A673 (cell line): ENCODE measurements at regions not wholly inside any gene's neighbourhood (a gene's known extent, or its start where the extent isn't known, plus 50 kb on each side); places are given as distances from the start of the nearest gene placed in this dataset.

Experiments
- BruUV-seq: library from RNA; stranded (reverse); fragments of 400-500 nt; replicated peaks from 2 replicates; lab custom pipeline; 2021; lab: Mats Ljungman, UMichigan
- CTCF ChIA-PET: fragments of 300-600 bp; sonication (Branson Sonifier 250); formaldehyde crosslinking; loops from one replicate; lab custom pipeline; 2022; ENCODE audit warnings: antibody characterized with exemption; lab: Charles Lee
- POLR2A ChIA-PET: fragments of 300-600 bp; sonication (Branson Sonifier 250); formaldehyde crosslinking; loops from one replicate; lab custom pipeline; 2022; ENCODE audit warnings: antibody characterized with exemption; ENCODE audit not compliant: low non-redundant PET; lab: Charles Lee
- DNase-seq: peaks from one replicate; pipeline ENCODE4 v3.0.0-alpha.2; 2015; ENCODE audit warnings: low spot score
- H3K27ac ChIP-seq: fragments of 200-600 bp; sonication (generic); 2 replicates; pipeline ENCODE4 v1.5.1; 2016; ENCODE audit warnings: mixed run types, low read depth, mild to moderate bottlenecking, mixed read lengths, antibody characterized with exemption, low read length; ENCODE audit not compliant: poor library complexity, severe bottlenecking
- H3K27me3 ChIP-seq: fragments of 200-600 bp; sonication (generic); replicated peaks from 2 replicates; pipeline ENCODE4 v1.6.1; 2017; ENCODE audit warnings: mixed run types, low read depth, mild to moderate bottlenecking, mixed read lengths, antibody characterized with exemption, low read length; ENCODE audit not compliant: insufficient read depth, poor library complexity
- H3K36me3 ChIP-seq: fragments of 200-600 bp; sonication (generic); 2 replicates; pipeline ENCODE4 v1.6.1; 2016; ENCODE audit warnings: mixed run types, mild to moderate bottlenecking, mixed read lengths, antibody characterized with exemption, low read length; ENCODE audit not compliant: insufficient read depth, poor library complexity, severe bottlenecking
- H3K4me1 ChIP-seq: fragments of 200-600 bp; sonication (generic); 2 replicates; pipeline ENCODE4 v1.6.1; 2017; ENCODE audit warnings: mixed run types, mild to moderate bottlenecking, mixed read lengths, antibody characterized with exemption, low read length; ENCODE audit not compliant: insufficient read depth, poor library complexity, severe bottlenecking
- H3K4me3 ChIP-seq: fragments of 200-600 bp; sonication (generic); 2 replicates; pipeline ENCODE4 v1.5.1; 2016; ENCODE audit warnings: low read depth, mixed run types, mild to moderate bottlenecking, mixed read lengths, low read length; ENCODE audit not compliant: poor library complexity, severe bottlenecking
- H3K9me3 ChIP-seq: fragments of 200-600 bp; sonication (generic); 2 replicates; pipeline ENCODE4 v1.6.1; 2016; ENCODE audit warnings: mixed run types, low read depth, mild to moderate bottlenecking, mixed read lengths, antibody characterized with exemption, low read length; ENCODE audit not compliant: poor library complexity, severe bottlenecking
- CTCF ChIP-seq: fragments of 300-800, 200-600 bp; sonication (generic); conservative IDR thresholded peaks from 2 replicates; pipeline ENCODE4 v1.5.1; 2017; ENCODE audit warnings: low read depth, mild to moderate bottlenecking, antibody characterized with exemption, low read length, moderate library complexity, mixed read lengths
- EZH2 ChIP-seq: fragments of 200-600 bp; sonication (generic); IDR thresholded peaks from 2 replicates; pipeline ENCODE4 v1.6.1; 2017; ENCODE audit warnings: borderline replicate concordance, low read depth, mild to moderate bottlenecking, mixed read lengths, antibody characterized with exemption, low read length; ENCODE audit not compliant: poor library complexity, severe bottlenecking
- intact Hi-C: fragments of 100-400 bp; cut with micrococcal nuclease; formaldehyde crosslinking; loops from one replicate; pipeline ENCODE4 v1.10.0; 2022; ENCODE audit not compliant: unreplicated experiment

- Histone ChIP-seq H3K4me3 (no peak overlapping the region), H3K27ac (no peak overlapping the region), H3K27me3 (no peaks in the 10 kb centered on the region), H3K9me3 (peaks cover 9% of the 10 kb centered on the region), H3K36me3 (no peaks in the 10 kb centered on the region), H3K4me1 (no peaks in the 10 kb centered on the region)
- BruUV-seq: no TSS peak
- TF ChIP-seq CTCF: no peak
- no peak for TF ChIP-seq EZH2
- POLR2A ChIA-PET: no interaction called here
- CTCF ChIA-PET: interaction anchor here (0.5 kb wide), 1 partner anchor 41 kb away, joined by 3 read pairs; no protein-coding TSS in a partner anchor
- intact Hi-C loops: no loop called here
- no peak for DNase-seq
These were observed 332.0 kb downstream of the SLC4A3 start for GRCh38 chr2:219959471-219959870.

- no peak for DNase-seq
- TF ChIP-seq EZH2 (no peak), CTCF (no peak)
- ChIA-PET CTCF (no interaction called here), POLR2A (no interaction called here)
- H3K27me3 ChIP-seq: no peaks in the 10 kb centered on the region
- peaks cover 2% of the 10 kb centered on the region for H3K9me3 ChIP-seq
- no peaks in the 10 kb centered on the region for H3K36me3 ChIP-seq
- H3K4me3 ChIP-seq: no peak overlapping the region
- no TSS peak for BruUV-seq
- H3K4me1 ChIP-seq: no peaks in the 10 kb centered on the region
- H3K27ac ChIP-seq: no peak overlapping the region
- intact Hi-C loops: no loop called here
These were observed 334.6 kb downstream of the SLC4A3 start for GRCh38 chr2:219961947-219962498.

GRCh38 chr2:219962801-219963200, 335.4 kb downstream of the SLC4A3 start:
- Histone ChIP-seq H3K36me3 (no peaks in the 10 kb centered on the region), H3K9me3 (no peaks in the 10 kb centered on the region), H3K4me1 (no peaks in the 10 kb centered on the region), H3K27ac (no peak overlapping the region), H3K4me3 (no peak overlapping the region), H3K27me3 (no peaks in the 10 kb centered on the region)
- no TSS peak for BruUV-seq
- intact Hi-C loops: no loop called here
- DNase-seq: no peak
- TF ChIP-seq CTCF (no peak), EZH2 (no peak)
- ChIA-PET CTCF (no interaction called here), POLR2A (no interaction called here)
